ENCODE measurements at regions not wholly inside any gene's neighbourhood (a gene's known extent, or its start where the extent isn't known, plus 50 kb on each side); places are given as distances from the start of the nearest gene placed in this dataset.

- TF ChIP-seq CTCF (IDR thresholded peaks at IDR 0.05) (no peak), POLR2A (IDR thresholded peaks at IDR 0.05) (no peak)
Measured at GRCh38 chr5:163809473-163809872, 304.1 kb downstream of the MAT2B start.
